A549 (cell line): ENCODE measurements at regions not wholly inside any gene's neighbourhood (a gene's known extent, or its start where the extent isn't known, plus 50 kb on each side); places are given as distances from the start of the nearest gene placed in this dataset.

Experiments
- MAZ ChIP-seq: fragments of 150-350 bp; IDR thresholded peaks from 2 replicates; pipeline ENCODE4 v1.6.1; 2014; ENCODE audit warnings: antibody characterized with exemption, low read depth, low read length, borderline replicate concordance
- PHF8 ChIP-seq: fragments of 200-600 bp; sonication (generic); IDR thresholded peaks from 2 replicates; pipeline ENCODE4 v1.6.1; 2016; ENCODE audit warnings: low read depth, mild to moderate bottlenecking, antibody characterized with exemption, moderate library complexity, borderline replicate concordance
- POLR2A ChIP-seq: IDR thresholded peaks from 2 replicates; pipeline ENCODE4 v1.6.1; 2012; ENCODE audit warnings: mild to moderate bottlenecking, low read length
- RAD21 ChIP-seq, 2 experiments: fragments of >200 bp in 1 of 2; sonication (Bioruptor Twin) in 1 of 2; formaldehyde crosslinking in 1 of 2; IDR thresholded peaks in 1 of 2; conservative IDR thresholded peaks in 1 of 2; 2 replicates in 1 of 2; 3 replicates in 1 of 2; pipeline ENCODE4 v1.6.1; 2012 to 2018; ENCODE audit warnings: inconsistent platforms in 1 of 2
- TF ChIP-seq, protein P1 (sequence below): fragments of 450-650 bp; IDR thresholded peaks from 2 replicates; pipeline ENCODE4 v1.6.1; 2014; ENCODE audit warnings: antibody characterized with exemption
- TF ChIP-seq, protein P2 (sequence below): IDR thresholded peaks from 2 replicates; pipeline ENCODE4 v1.6.1; 2012
- TF ChIP-seq, protein P3 (sequence below): fragments of 200-600 bp; sonication (generic); IDR thresholded peaks from 2 replicates; pipeline ENCODE4 v1.6.1; 2016; ENCODE audit warnings: antibody characterized with exemption, mild to moderate bottlenecking, moderate library complexity

DNA sequence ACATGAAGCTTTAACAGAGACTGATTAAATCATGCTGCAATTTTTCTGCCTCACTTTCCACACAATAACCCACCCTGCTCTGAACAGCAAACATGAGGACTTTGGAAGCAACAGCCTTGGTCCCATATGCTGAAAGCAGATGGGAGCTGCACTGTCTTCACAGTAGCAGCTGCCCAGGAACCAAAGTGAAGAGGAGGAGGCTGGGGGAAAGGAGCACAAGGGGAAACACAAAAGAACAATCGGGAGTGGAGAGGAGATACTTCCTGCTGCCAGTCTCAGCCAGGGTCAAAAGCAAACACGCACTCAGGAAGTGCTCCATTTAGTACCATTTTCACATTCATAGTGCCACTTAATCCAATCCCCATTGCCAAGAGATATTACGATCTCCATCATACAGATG, 183.3 kb upstream of the PUM3 start:
- no peak for TF ChIP-seq MAZ
- TF ChIP-seq, protein P1, sequence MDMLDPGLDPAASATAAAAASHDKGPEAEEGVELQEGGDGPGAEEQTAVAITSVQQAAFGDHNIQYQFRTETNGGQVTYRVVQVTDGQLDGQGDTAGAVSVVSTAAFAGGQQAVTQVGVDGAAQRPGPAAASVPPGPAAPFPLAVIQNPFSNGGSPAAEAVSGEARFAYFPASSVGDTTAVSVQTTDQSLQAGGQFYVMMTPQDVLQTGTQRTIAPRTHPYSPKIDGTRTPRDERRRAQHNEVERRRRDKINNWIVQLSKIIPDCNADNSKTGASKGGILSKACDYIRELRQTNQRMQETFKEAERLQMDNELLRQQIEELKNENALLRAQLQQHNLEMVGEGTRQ: no peak
- TF ChIP-seq PHF8: no peak
- no peak for TF ChIP-seq RAD21 (conservative IDR thresholded peaks at IDR 0.05 in 1 of 2, IDR thresholded peaks at IDR 0.05 in 1 of 2)
- TF ChIP-seq, protein P2, sequence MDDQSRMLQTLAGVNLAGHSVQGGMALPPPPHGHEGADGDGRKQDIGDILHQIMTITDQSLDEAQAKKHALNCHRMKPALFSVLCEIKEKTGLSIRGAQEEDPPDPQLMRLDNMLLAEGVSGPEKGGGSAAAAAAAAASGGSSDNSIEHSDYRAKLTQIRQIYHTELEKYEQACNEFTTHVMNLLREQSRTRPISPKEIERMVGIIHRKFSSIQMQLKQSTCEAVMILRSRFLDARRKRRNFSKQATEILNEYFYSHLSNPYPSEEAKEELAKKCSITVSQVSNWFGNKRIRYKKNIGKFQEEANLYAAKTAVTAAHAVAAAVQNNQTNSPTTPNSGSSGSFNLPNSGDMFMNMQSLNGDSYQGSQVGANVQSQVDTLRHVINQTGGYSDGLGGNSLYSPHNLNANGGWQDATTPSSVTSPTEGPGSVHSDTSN: no peak
- TF ChIP-seq POLR2A: no peak
- TF ChIP-seq, protein P3, sequence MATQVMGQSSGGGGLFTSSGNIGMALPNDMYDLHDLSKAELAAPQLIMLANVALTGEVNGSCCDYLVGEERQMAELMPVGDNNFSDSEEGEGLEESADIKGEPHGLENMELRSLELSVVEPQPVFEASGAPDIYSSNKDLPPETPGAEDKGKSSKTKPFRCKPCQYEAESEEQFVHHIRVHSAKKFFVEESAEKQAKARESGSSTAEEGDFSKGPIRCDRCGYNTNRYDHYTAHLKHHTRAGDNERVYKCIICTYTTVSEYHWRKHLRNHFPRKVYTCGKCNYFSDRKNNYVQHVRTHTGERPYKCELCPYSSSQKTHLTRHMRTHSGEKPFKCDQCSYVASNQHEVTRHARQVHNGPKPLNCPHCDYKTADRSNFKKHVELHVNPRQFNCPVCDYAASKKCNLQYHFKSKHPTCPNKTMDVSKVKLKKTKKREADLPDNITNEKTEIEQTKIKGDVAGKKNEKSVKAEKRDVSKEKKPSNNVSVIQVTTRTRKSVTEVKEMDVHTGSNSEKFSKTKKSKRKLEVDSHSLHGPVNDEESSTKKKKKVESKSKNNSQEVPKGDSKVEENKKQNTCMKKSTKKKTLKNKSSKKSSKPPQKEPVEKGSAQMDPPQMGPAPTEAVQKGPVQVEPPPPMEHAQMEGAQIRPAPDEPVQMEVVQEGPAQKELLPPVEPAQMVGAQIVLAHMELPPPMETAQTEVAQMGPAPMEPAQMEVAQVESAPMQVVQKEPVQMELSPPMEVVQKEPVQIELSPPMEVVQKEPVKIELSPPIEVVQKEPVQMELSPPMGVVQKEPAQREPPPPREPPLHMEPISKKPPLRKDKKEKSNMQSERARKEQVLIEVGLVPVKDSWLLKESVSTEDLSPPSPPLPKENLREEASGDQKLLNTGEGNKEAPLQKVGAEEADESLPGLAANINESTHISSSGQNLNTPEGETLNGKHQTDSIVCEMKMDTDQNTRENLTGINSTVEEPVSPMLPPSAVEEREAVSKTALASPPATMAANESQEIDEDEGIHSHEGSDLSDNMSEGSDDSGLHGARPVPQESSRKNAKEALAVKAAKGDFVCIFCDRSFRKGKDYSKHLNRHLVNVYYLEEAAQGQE: no peak
